ENCODE measurements at regions not wholly inside any gene's neighbourhood (a gene's known extent, or its start where the extent isn't known, plus 50 kb on each side); places are given as distances from the start of the nearest gene placed in this dataset.

DNA sequence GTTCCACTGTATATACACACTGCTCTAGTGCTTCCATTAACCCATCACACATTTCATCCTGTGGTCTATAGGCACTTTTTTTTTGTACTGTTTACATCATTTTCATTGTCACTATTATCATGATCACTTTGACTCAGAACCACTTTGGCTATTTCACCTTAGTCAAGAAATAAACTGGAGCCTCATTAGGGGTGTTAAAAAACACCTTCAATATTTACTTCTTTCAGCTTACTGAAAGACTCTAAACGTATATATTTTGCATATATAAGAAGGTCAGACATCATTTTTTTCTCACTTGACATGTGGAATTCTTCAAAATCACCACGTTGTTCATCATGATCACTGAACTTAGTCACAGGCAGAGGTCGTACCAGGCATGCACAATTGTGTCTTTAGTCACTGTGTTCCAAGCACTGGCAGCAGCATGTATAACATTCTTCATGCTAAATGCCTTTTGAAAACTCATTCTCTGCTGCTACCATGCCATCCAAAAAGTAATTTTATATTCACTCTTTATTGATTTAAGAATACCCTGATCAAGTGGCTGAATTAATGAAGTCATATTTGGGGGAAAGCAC, 229.2 kb upstream of the ARSJ start:
- H3K4me3 ChIP-seq (ENCODE audit: severe bottlenecking), result no peak overlapping the region
- H3K27ac ChIP-seq (ENCODE audit: poor library complexity, severe bottlenecking), result no peak overlapping the region
- H3K27me3 ChIP-seq (ENCODE audit: insufficient read depth, poor library complexity, severe bottlenecking), result no peaks in the 10 kb centered on the region
- ATAC-seq (ENCODE audit: low read depth), result peak; percentile 44; the same call in 2 of the 3 replicates
- no peak for DNase-seq (ENCODE audit: low spot score)
- no peaks in the 10 kb centered on the region for H3K36me3 ChIP-seq (ENCODE audit: low read depth)
- H3K4me1 ChIP-seq (ENCODE audit: insufficient read depth, poor library complexity, severe bottlenecking), result no peaks in the 10 kb centered on the region
- TF ChIP-seq, protein P1, sequence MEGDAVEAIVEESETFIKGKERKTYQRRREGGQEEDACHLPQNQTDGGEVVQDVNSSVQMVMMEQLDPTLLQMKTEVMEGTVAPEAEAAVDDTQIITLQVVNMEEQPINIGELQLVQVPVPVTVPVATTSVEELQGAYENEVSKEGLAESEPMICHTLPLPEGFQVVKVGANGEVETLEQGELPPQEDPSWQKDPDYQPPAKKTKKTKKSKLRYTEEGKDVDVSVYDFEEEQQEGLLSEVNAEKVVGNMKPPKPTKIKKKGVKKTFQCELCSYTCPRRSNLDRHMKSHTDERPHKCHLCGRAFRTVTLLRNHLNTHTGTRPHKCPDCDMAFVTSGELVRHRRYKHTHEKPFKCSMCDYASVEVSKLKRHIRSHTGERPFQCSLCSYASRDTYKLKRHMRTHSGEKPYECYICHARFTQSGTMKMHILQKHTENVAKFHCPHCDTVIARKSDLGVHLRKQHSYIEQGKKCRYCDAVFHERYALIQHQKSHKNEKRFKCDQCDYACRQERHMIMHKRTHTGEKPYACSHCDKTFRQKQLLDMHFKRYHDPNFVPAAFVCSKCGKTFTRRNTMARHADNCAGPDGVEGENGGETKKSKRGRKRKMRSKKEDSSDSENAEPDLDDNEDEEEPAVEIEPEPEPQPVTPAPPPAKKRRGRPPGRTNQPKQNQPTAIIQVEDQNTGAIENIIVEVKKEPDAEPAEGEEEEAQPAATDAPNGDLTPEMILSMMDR (IDR thresholded peaks at IDR 0.05; ENCODE audit: poor library complexity, severe bottlenecking), result peak; percentile 23
- H3K9me3 ChIP-seq (ENCODE audit: severe bottlenecking), result no peaks in the 10 kb centered on the region

DNA sequence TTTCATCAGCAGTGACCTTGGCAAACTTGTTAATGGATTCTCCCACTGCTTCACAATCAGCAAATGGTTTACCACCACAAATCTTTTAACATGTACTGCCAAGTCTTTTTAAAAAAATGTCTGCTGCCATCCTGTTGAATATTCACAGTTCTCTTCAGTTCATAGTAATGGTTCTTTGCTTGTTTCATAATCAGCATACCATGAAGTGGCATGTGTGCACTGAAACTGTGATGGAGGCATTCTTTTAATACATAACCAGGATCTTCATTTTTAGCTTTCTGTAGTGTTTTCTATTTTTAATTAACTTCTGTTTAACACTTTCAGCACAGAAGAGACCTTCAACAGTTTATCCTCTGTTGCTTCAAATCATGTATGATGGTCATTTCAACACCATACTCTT, 230.1 kb upstream of the ARSJ start:
- ATAC-seq (ENCODE audit: low read depth), result no peak

DNA sequence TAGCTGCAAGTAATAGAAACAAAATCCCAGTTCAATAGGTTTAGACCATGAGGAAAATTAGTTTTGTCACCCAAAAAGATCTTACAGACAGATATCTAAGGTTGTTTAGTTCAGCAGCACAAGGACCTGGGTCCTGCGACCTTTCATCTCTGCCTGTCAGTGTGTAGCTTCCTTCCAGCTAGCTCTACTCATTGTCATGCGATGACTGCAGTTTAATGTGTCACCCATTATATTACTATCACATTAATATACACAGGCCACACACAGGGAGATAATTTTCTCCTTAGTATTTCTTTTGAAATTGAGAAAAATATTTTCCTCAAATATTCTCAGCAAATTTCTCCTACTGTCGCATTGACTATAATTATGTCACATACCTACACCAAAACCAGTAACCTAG, 232.1 kb upstream of the ARSJ start:
- no peaks in the 10 kb centered on the region for H3K9me3 ChIP-seq (ENCODE audit: severe bottlenecking)
- H3K36me3 ChIP-seq (ENCODE audit: low read depth), result no peaks in the 10 kb centered on the region
- ATAC-seq (ENCODE audit: low read depth), result no peak

More for the DNA sequence above, 230.1 kb upstream of the ARSJ start:
- no peak overlapping the region for H3K27ac ChIP-seq (ENCODE audit: poor library complexity, severe bottlenecking)
- no peaks in the 10 kb centered on the region for H3K36me3 ChIP-seq (ENCODE audit: low read depth)
- no peak overlapping the region for H3K4me3 ChIP-seq (ENCODE audit: severe bottlenecking)
- no peaks in the 10 kb centered on the region for H3K27me3 ChIP-seq (ENCODE audit: insufficient read depth, poor library complexity, severe bottlenecking)
- H3K9me3 ChIP-seq (ENCODE audit: severe bottlenecking), result no peaks in the 10 kb centered on the region
- DNase-seq (ENCODE audit: low spot score), result no peak
- H3K4me1 ChIP-seq (ENCODE audit: insufficient read depth, poor library complexity, severe bottlenecking), result no peaks in the 10 kb centered on the region
- TF ChIP-seq, protein P1 (IDR thresholded peaks at IDR 0.05; ENCODE audit: poor library complexity, severe bottlenecking), result no peak

DNA sequence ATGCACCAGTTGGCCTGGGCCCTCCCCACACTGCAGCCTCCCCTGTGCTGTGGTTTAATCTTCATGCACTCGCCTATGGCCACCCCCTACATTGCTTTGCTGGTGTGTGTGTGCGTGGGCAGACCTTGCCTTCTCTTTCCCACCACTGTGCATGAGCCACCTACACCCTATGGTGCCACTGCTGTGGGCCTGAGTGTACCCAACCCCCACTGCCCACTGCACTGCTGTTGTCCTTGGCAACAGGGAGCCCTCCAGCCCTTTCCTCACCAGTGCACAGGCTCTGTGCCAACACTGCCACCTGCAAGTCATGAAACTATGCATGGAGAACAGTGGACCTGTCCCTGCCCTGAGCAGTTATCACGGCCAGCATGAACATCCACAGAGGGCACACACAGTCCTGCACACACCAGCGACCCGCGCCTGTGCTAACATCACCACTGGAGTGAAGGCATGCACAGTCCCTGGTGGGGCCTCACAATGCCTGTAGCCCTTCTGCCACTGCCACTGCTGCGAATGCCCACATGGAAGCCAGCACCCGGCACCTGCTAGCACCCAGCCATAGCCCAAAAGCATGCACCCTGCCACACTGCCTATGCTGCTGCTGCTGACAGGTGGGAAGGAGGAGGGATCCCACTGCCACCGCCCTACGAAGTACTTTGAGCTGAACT, 237.8 kb upstream of the ARSJ start:
- DNase-seq (ENCODE audit: low spot score) (no peak), ATAC-seq (ENCODE audit: low read depth) (no peak)
- no peaks in the 10 kb centered on the region for H3K36me3 ChIP-seq (ENCODE audit: low read depth)
- H3K4me3 ChIP-seq (ENCODE audit: severe bottlenecking), result no peak overlapping the region
- H3K9me3 ChIP-seq (ENCODE audit: severe bottlenecking), result no peaks in the 10 kb centered on the region
- H3K27me3 ChIP-seq (ENCODE audit: insufficient read depth, poor library complexity, severe bottlenecking), result no peaks in the 10 kb centered on the region
- TF ChIP-seq, protein P1 (IDR thresholded peaks at IDR 0.05; ENCODE audit: poor library complexity, severe bottlenecking), result no peak
- H3K27ac ChIP-seq (ENCODE audit: poor library complexity, severe bottlenecking), result no peak overlapping the region
- H3K4me1 ChIP-seq (ENCODE audit: insufficient read depth, poor library complexity, severe bottlenecking), result no peaks in the 10 kb centered on the region

More for the DNA sequence above, 232.1 kb upstream of the ARSJ start:
- no peaks in the 10 kb centered on the region for H3K27me3 ChIP-seq (ENCODE audit: insufficient read depth, poor library complexity, severe bottlenecking)
- H3K27ac ChIP-seq (ENCODE audit: poor library complexity, severe bottlenecking), result no peak overlapping the region
- TF ChIP-seq, protein P1 (IDR thresholded peaks at IDR 0.05; ENCODE audit: poor library complexity, severe bottlenecking), result no peak
- no peaks in the 10 kb centered on the region for H3K4me1 ChIP-seq (ENCODE audit: insufficient read depth, poor library complexity, severe bottlenecking)
- no peak overlapping the region for H3K4me3 ChIP-seq (ENCODE audit: severe bottlenecking)
- no peak for DNase-seq (ENCODE audit: low spot score)

DNA sequence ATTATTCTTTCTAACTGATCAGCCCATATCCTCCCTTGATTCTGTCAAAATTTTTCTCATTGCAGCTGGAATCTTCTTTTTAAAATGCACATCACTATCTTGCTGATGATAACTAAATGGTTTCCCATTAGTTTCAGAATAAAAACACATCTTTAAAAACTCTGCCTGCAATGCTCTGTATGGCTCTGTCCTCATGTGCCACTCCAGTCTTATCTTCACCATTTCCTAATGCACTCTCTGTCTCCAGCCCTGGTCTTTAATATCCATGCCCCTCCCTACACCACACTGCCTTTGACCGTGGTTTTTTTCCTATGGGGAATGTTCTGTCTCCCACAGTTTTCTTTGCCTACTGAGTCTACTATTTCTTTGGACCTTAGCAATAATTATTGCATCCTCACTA, 244.1 kb upstream of the ARSJ start:
- no peak for ATAC-seq (ENCODE audit: low read depth)
- no peak overlapping the region for H3K4me3 ChIP-seq (ENCODE audit: severe bottlenecking)
- H3K9me3 ChIP-seq (ENCODE audit: severe bottlenecking), result no peaks in the 10 kb centered on the region
- no peaks in the 10 kb centered on the region for H3K36me3 ChIP-seq (ENCODE audit: low read depth)
- H3K27me3 ChIP-seq (ENCODE audit: insufficient read depth, poor library complexity, severe bottlenecking), result no peaks in the 10 kb centered on the region
- H3K4me1 ChIP-seq (ENCODE audit: insufficient read depth, poor library complexity, severe bottlenecking), result no peaks in the 10 kb centered on the region
- no peak for DNase-seq (ENCODE audit: low spot score)
- no peak overlapping the region for H3K27ac ChIP-seq (ENCODE audit: poor library complexity, severe bottlenecking)
- TF ChIP-seq, protein P1 (IDR thresholded peaks at IDR 0.05; ENCODE audit: poor library complexity, severe bottlenecking), result no peak

Data from RWPE2 (cell line).